Astrocyte (in vitro differentiated cells and primary cell): ENCODE measurements at regions not wholly inside any gene's neighbourhood (a gene's known extent, or its start where the extent isn't known, plus 50 kb on each side); places are given as distances from the start of the nearest gene placed in this dataset.

Experiments
- CTCF ChIP-seq: IDR thresholded peaks from 2 replicates; pipeline ENCODE4 v1.5.1; 2011; ENCODE audit warnings: low read depth, mild to moderate bottlenecking, inconsistent platforms, low read length, moderate library complexity; ENCODE audit not compliant: insufficient read depth
- EZH2 ChIP-seq: IDR thresholded peaks from 2 replicates; pipeline ENCODE4 v1.6.1; 2012; ENCODE audit warnings: mild to moderate bottlenecking, low read length, inconsistent platforms; ENCODE audit not compliant: insufficient read depth

GRCh38 chr17:63356337-63356757, 89.8 kb downstream of the CYB561 start:
- TF ChIP-seq CTCF (no peak), EZH2 (no peak)
